ENCODE measurements at regions not wholly inside any gene's neighbourhood (a gene's known extent, or its start where the extent isn't known, plus 50 kb on each side); places are given as distances from the start of the nearest gene placed in this dataset.

- WGBS, 2 donors, result 89 to 90% methylated on average over 5 of the region's 5 CpGs
- intact Hi-C loops (cut with DNase I; ENCODE audit: low total_unique reads), result no loop called here
- H3K4me3 ChIP-seq (ENCODE audit: low read depth, poor library complexity, severe bottlenecking), result no peak overlapping the region
- TF ChIP-seq CTCF (IDR thresholded peaks at IDR 0.05) (no peak), POLR2A (IDR thresholded peaks at IDR 0.05) (no peak)
- DNase-seq (ENCODE audit: low spot score in 2 of 2), result no peak
Observed at GRCh38 chr7:106721816-106722785, 61.1 kb upstream of the CCDC71L start.

- 54 to 61% methylated on average over 1 of the region's 1 CpG for whole genome bisulfite sequencing, 2 donors
- TF ChIP-seq CTCF (IDR thresholded peaks at IDR 0.05) (no peak), POLR2A (IDR thresholded peaks at IDR 0.05) (no peak)
- intact Hi-C loops (cut with DNase I; ENCODE audit: low total_unique reads), result no loop called here
- H3K4me3 ChIP-seq (ENCODE audit: low read depth, poor library complexity, severe bottlenecking), result no peak overlapping the region
- no peak for DNase-seq (ENCODE audit: low spot score in 2 of 2)
Observed at GRCh38 chr7:106723398-106723797, 62.4 kb upstream of the CCDC71L start.

- WGBS, 2 donors, result 77% methylated on average over 2 of the region's 2 CpGs
- intact Hi-C loops (cut with DNase I; ENCODE audit: low total_unique reads), result no loop called here
- DNase-seq (ENCODE audit: low spot score in 2 of 2), result no peak
Observed at GRCh38 chr7:106729720-106730385, 68.9 kb upstream of the CCDC71L start.

GRCh38 chr7:106731187-106731586, 70.2 kb upstream of the CCDC71L start:
- H3K4me3 ChIP-seq (ENCODE audit: low read depth, poor library complexity, severe bottlenecking), result no peak overlapping the region
- WGBS, 2 donors, result 30 to 41% methylated on average over 5 of the region's 5 CpGs
- no peak for DNase-seq (ENCODE audit: low spot score in 2 of 2)
- no peak for TF ChIP-seq CTCF (IDR thresholded peaks at IDR 0.05)
- no peak for TF ChIP-seq POLR2A (IDR thresholded peaks at IDR 0.05)
- intact Hi-C loops (cut with DNase I; ENCODE audit: low total_unique reads), result no loop called here

More at GRCh38 chr7:106729720-106730385, 68.9 kb upstream of the CCDC71L start:
- no peak for TF ChIP-seq CTCF (IDR thresholded peaks at IDR 0.05)
- no peak for TF ChIP-seq POLR2A (IDR thresholded peaks at IDR 0.05)
- H3K4me3 ChIP-seq (ENCODE audit: low read depth, poor library complexity, severe bottlenecking), result no peak overlapping the region

- H3K4me3 ChIP-seq (ENCODE audit: low read depth, poor library complexity, severe bottlenecking), result no peak overlapping the region
- intact Hi-C loops (cut with DNase I; ENCODE audit: low total_unique reads), result no loop called here
- TF ChIP-seq POLR2A (IDR thresholded peaks at IDR 0.05) (no peak), CTCF (IDR thresholded peaks at IDR 0.05) (no peak)
- DNase-seq (ENCODE audit: low spot score in 2 of 2), result no peak
- 39 to 41% methylated on average over 7 of the region's 7 CpGs for WGBS, 2 donors
Observed at GRCh38 chr7:106731646-106732444, 70.9 kb upstream of the CCDC71L start.
